Common myeloid progenitor, CD34-positive (primary cell): ENCODE measurements at regions not wholly inside any gene's neighbourhood (a gene's known extent, or its start where the extent isn't known, plus 50 kb on each side); places are given as distances from the start of the nearest gene placed in this dataset.

Experiments
- CTCF ChIA-PET: fragments of 350-600 bp; sonication (Branson Sonifier 250); formaldehyde crosslinking; loops from one replicate; lab custom pipeline; 2021; ENCODE audit warnings: antibody characterized with exemption; lab: Charles Lee
- POLR2A ChIA-PET: fragments of 350-600 bp; sonication (Branson Sonifier 250); formaldehyde crosslinking; loops from one replicate; lab custom pipeline; 2021; ENCODE audit warnings: antibody characterized with exemption; lab: Charles Lee
- DNase-seq, 3 donors: peaks; one replicate each; pipeline versions ENCODE4 v3.0.0 to v3.0.0-alpha.2; 2013
- H3K27ac ChIP-seq, 2 experiments: 1 replicate in 1 of 2; 2 replicates in 1 of 2; pipeline ENCODE4 v1.7.0; 2013; ENCODE audit warnings: inconsistent platforms in 2 of 2, low read length in 2 of 2, mild to moderate bottlenecking in 2 of 2, low read depth in 1 of 2, moderate library complexity in 1 of 2; ENCODE audit not compliant: severe bottlenecking in 2 of 2, insufficient read depth in 1 of 2, poor library complexity in 1 of 2
- H3K27me3 ChIP-seq, 5 experiments: replicated peaks in 2 of 5; 1 replicate in 3 of 5; 2 replicates in 2 of 5; pipeline versions ENCODE4 v1.6.1 to v1.7.0; 2013; ENCODE audit warnings: low read length in 4 of 5, mild to moderate bottlenecking in 2 of 5, moderate library complexity in 2 of 5, inconsistent platforms in 1 of 5; ENCODE audit not compliant: insufficient read depth in 5 of 5, control insufficient read depth in 4 of 5
- H3K36me3 ChIP-seq, 4 experiments: 1 replicate in 2 of 4; 2 replicates in 2 of 4; pipeline versions ENCODE4 v1.6.1 to v1.7.0; 2013; ENCODE audit warnings: low read length in 3 of 4, control low read depth in 1 of 4, mild to moderate bottlenecking in 1 of 4; ENCODE audit not compliant: control insufficient read depth in 4 of 4, insufficient read depth in 4 of 4
- H3K4me1 ChIP-seq, 4 experiments: 1 replicate in 3 of 4; 2 replicates in 1 of 4; pipeline versions ENCODE4 v1.6.1 to v1.7.1; 2013; ENCODE audit warnings: low read length in 3 of 4, mild to moderate bottlenecking in 3 of 4, control low read depth in 1 of 4, inconsistent platforms in 1 of 4, moderate library complexity in 1 of 4; ENCODE audit not compliant: control insufficient read depth in 4 of 4, insufficient read depth in 4 of 4; ENCODE audit errors: control extremely low read depth in 1 of 4
- H3K4me3 ChIP-seq, 7 experiments: 1 replicate in 4 of 7; 2 replicates in 3 of 7; pipeline versions ENCODE4 v1.5.1 to v1.7.0; 2013; ENCODE audit warnings: mild to moderate bottlenecking in 7 of 7, low read length in 6 of 7, moderate library complexity in 6 of 7, inconsistent platforms in 2 of 7, low read depth in 2 of 7, control low read depth in 1 of 7; ENCODE audit not compliant: insufficient read depth in 4 of 7, control insufficient read depth in 1 of 7; ENCODE audit errors: extremely low read depth in 1 of 7
- H3K9me3 ChIP-seq, 5 experiments: 1 replicate in 4 of 5; 2 replicates in 1 of 5; pipeline versions ENCODE4 v1.6.1 to v1.7.1; 2013; ENCODE audit warnings: low read length in 4 of 5, mild to moderate bottlenecking in 2 of 5, inconsistent platforms in 1 of 5, low read depth in 1 of 5, moderate library complexity in 1 of 5; ENCODE audit not compliant: control insufficient read depth in 4 of 5, insufficient read depth in 2 of 5; ENCODE audit errors: control extremely low read depth in 1 of 5
- WGBS: methylation state at CpG from one replicate; pipeline ENCODE4 v1.1.5; 2013; ENCODE audit not compliant: insufficient coverage; 5-methylcytosine and 5-hydroxymethylcytosine counted together

- Histone ChIP-seq H3K27ac (no peak overlapping the region), H3K4me3 (no peak overlapping the region), H3K36me3 (no peaks in the 10 kb centered on the region), H3K27me3 (peaks cover 0 to 8% (median 0%) of the 10 kb centered on the region in 5 experiments), H3K9me3 (no peaks in the 10 kb centered on the region), H3K4me1 (no peaks in the 10 kb centered on the region)
- ChIA-PET CTCF (no interaction called here), POLR2A (no interaction called here)
- DNase-seq = no peak
- 100% methylated on average over 5 of the region's 5 CpGs for WGBS
Observed at GRCh38 chr3:54042259-54042823, 80.0 kb upstream of the CACNA2D3 start.

GRCh38 chr3:54040476-54040875 is 81.9 kb upstream of the CACNA2D3 start:
- Histone ChIP-seq H3K36me3 (no peaks in the 10 kb centered on the region), H3K27ac (no peak overlapping the region), H3K4me1 (no peaks in the 10 kb centered on the region), H3K9me3 (no peaks in the 10 kb centered on the region), H3K4me3 (no peak overlapping the region), H3K27me3 (peaks cover 0 to 4% (median 0%) of the 10 kb centered on the region in 5 experiments)
- WGBS = 100% methylated on average over 5 of the region's 8 CpGs
- DNase-seq = no peak
- CTCF ChIA-PET = no interaction called here
- POLR2A ChIA-PET = no interaction called here

- POLR2A ChIA-PET = no interaction called here
- Histone ChIP-seq H3K27ac (no peak overlapping the region), H3K27me3 (peaks cover 0 to 4% (median 0%) of the 10 kb centered on the region in 5 experiments), H3K36me3 (no peaks in the 10 kb centered on the region), H3K9me3 (no peaks in the 10 kb centered on the region), H3K4me3 (no peak overlapping the region), H3K4me1 (no peaks in the 10 kb centered on the region)
- WGBS = 93% methylated on average over 4 of the region's 4 CpGs
- CTCF ChIA-PET = no interaction called here
- DNase-seq = no peak
Observed at GRCh38 chr3:54038391-54038790, 84.0 kb upstream of the CACNA2D3 start.

- H3K9me3 ChIP-seq = no peaks in the 10 kb centered on the region
- H3K4me3 ChIP-seq = no peak overlapping the region
- ChIA-PET POLR2A (no interaction called here), CTCF (no interaction called here)
- no peak for DNase-seq
- peaks cover 0 to 4% (median 0%) of the 10 kb centered on the region in 5 experiments for H3K27me3 ChIP-seq
- WGBS = 100% methylated on average over 1 of the region's 2 CpGs
- no peaks in the 10 kb centered on the region for H3K4me1 ChIP-seq
- H3K27ac ChIP-seq = no peak overlapping the region
- H3K36me3 ChIP-seq = no peaks in the 10 kb centered on the region
Observed at GRCh38 chr3:54036543-54036942, 85.8 kb upstream of the CACNA2D3 start.

GRCh38 chr3:54034971-54035370 is 87.4 kb upstream of the CACNA2D3 start:
- DNase-seq = no peak
- H3K4me3 ChIP-seq = no peak overlapping the region
- H3K27ac ChIP-seq = no peak overlapping the region
- ChIA-PET CTCF (no interaction called here), POLR2A (no interaction called here)
- 100% methylated on average over 2 of the region's 4 CpGs for WGBS
- peaks cover 0 to 4% (median 0%) of the 10 kb centered on the region in 5 experiments for H3K27me3 ChIP-seq
- no peaks in the 10 kb centered on the region for H3K9me3 ChIP-seq
- H3K36me3 ChIP-seq = no peaks in the 10 kb centered on the region
- H3K4me1 ChIP-seq = no peaks in the 10 kb centered on the region

GRCh38 chr3:54033761-54034160 is 88.6 kb upstream of the CACNA2D3 start:
- H3K4me3 ChIP-seq = no peak overlapping the region
- no peak overlapping the region for H3K27ac ChIP-seq
- H3K4me1 ChIP-seq = no peaks in the 10 kb centered on the region
- H3K27me3 ChIP-seq = peaks cover 0 to 4% (median 0%) of the 10 kb centered on the region in 5 experiments
- DNase-seq = no peak
- CTCF ChIA-PET = no interaction called here
- no peaks in the 10 kb centered on the region for H3K9me3 ChIP-seq
- POLR2A ChIA-PET = no interaction called here
- H3K36me3 ChIP-seq = no peaks in the 10 kb centered on the region
- 94% methylated on average over 14 of the region's 17 CpGs for WGBS

- no peak for DNase-seq
- no peaks in the 10 kb centered on the region for H3K4me1 ChIP-seq
- ChIA-PET CTCF (no interaction called here), POLR2A (no interaction called here)
- no peaks in the 10 kb centered on the region for H3K9me3 ChIP-seq
- 80% methylated on average over 2 of the region's 5 CpGs for WGBS
- peaks cover 0 to 4% (median 0%) of the 10 kb centered on the region in 5 experiments for H3K27me3 ChIP-seq
- no peak overlapping the region for H3K27ac ChIP-seq
- H3K36me3 ChIP-seq = no peaks in the 10 kb centered on the region
- no peak overlapping the region for H3K4me3 ChIP-seq
Observed at GRCh38 chr3:54032598-54032997, 89.8 kb upstream of the CACNA2D3 start.
